ENCODE measurements at regions not wholly inside any gene's neighbourhood (a gene's known extent, or its start where the extent isn't known, plus 50 kb on each side); places are given as distances from the start of the nearest gene placed in this dataset.

DNA sequence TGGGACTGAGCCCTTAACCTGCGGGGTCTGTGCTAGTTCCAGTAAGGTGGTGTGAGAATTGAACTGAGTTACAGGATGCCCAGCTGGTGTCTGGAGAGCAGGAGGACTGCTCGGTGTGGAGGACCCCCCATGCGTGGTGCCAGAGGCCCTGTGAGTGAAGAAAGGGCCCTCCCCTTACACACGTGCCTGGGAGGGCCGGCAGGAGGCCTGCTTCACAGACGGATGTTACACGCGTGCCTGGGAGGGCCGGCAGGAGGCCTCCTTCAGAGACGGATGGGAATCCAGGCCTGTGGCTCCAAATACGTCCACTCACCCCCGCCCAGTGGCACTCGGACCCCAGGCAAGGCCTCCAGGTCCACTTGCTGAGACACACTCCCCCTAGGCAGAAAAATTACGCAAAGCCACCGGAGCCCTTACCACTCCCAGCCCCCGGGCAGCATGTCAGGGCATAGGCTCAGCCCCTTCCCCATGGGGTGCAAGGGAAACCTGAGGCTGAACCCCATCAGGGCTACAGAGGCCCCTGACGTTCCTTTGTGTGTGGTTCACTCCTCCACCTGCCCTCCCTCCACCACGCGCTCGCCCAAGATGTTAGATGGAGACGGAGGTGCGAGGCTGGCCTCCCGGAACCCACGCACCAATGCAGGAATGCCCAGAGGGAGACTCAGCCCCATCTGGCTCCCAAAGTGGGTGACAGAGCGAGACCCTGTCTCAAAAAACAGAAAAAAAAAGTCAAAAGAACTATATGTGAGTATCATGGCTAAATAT lies 227.8 kb downstream of the BRD1 start:
- TF ChIP-seq, protein P1, sequence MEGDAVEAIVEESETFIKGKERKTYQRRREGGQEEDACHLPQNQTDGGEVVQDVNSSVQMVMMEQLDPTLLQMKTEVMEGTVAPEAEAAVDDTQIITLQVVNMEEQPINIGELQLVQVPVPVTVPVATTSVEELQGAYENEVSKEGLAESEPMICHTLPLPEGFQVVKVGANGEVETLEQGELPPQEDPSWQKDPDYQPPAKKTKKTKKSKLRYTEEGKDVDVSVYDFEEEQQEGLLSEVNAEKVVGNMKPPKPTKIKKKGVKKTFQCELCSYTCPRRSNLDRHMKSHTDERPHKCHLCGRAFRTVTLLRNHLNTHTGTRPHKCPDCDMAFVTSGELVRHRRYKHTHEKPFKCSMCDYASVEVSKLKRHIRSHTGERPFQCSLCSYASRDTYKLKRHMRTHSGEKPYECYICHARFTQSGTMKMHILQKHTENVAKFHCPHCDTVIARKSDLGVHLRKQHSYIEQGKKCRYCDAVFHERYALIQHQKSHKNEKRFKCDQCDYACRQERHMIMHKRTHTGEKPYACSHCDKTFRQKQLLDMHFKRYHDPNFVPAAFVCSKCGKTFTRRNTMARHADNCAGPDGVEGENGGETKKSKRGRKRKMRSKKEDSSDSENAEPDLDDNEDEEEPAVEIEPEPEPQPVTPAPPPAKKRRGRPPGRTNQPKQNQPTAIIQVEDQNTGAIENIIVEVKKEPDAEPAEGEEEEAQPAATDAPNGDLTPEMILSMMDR (IDR thresholded peaks at IDR 0.05): no peak
- TF ChIP-seq POLR2A (IDR thresholded peaks at IDR 0.05): no peak

Measured in esophagus squamous epithelium (tissue), 4 donors.